GM19452 (cell line): ENCODE measurements at regions not wholly inside any gene's neighbourhood (a gene's known extent, or its start where the extent isn't known, plus 50 kb on each side); places are given as distances from the start of the nearest gene placed in this dataset.
"Not testable (repeated sequence)": the region's sequence is repeated elsewhere in the genome, so short reads cannot be mapped to it uniquely, and the experiment has no call there.

ENCODE experiments used
- ATAC-seq: cut with Tn5 transposase; IDR thresholded peaks from one replicate; pipeline ENCODE4 v1.9.1; 2021; ENCODE audit not compliant: unreplicated experiment

GRCh38 chr2:111282162-111282561 is 161.4 kb downstream of the BCL2L11 start:
- not testable (repeated sequence) for ATAC-seq

- not testable (repeated sequence) for ATAC-seq
Measured at GRCh38 chr2:111287646-111288568, 167.2 kb downstream of the BCL2L11 start.

GRCh38 chr2:111290370-111290769 is 169.7 kb downstream of the BCL2L11 start:
- ATAC-seq, result not testable (repeated sequence)

DNA sequence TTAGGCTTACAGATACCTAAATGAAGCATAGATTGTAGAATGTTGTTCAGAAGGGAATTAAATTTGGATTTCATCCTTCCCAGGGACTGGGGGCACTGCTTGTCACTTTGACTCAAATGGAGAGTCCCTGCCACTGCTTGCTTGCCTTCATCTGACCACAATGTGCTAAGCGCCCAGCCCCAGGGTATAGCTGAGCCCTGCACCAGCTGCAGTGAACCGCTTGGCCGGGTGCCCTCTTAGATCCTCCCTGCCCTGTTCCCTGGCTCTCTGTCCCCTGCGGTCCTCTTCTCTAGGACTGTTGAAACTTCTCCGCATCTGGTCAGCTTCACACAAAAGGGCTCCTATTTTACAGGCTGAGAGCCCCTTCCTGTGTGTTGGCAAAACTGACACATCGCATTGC is 170.9 kb downstream of the BCL2L11 start:
- ATAC-seq, result not testable (repeated sequence)

- ATAC-seq, result not testable (repeated sequence)
Measured at GRCh38 chr2:111292232-111292968, 171.7 kb downstream of the BCL2L11 start.

DNA sequence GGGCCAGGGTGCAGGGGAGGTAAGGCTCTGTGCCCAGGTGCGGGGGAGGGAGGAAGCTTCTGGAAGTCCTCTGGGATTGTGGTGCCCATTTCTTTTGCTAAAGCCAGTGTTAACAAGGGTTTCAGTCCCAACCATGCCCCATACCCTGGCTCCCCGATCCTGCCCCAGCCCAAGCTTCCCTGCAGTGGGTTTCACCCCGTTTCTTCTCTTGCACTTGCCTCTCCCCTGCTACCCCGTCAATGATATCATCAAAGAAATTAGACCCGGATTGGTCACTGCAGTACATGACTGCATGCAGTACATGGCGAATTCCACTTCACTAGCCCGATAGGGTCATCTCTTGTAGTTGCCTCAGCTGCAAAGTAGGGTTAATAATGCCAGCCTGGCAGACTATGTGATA is 174.0 kb downstream of the BCL2L11 start:
- ATAC-seq, result not testable (repeated sequence)

- ATAC-seq, result not testable (repeated sequence)
Measured at GRCh38 chr2:111296122-111296804, 175.5 kb downstream of the BCL2L11 start.

DNA sequence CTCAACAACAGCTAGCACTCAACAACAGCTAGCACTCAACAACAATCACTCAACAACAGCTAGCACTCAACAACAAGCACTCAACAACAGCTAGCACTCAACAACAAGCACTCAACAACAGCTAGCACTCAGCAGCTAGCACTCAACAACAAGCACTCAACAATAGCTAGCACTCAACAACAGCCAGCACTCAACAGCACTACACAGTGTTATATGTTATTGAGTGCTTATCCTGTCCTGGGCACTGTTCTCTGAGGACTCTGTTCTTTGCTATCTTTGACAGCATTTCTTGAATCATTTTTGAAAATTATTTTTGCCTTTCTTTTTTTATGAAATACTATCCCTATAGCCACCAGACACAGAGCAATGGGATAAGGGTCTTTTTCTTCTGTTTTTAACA is 176.4 kb downstream of the BCL2L11 start:
- ATAC-seq, result not testable (repeated sequence)

DNA sequence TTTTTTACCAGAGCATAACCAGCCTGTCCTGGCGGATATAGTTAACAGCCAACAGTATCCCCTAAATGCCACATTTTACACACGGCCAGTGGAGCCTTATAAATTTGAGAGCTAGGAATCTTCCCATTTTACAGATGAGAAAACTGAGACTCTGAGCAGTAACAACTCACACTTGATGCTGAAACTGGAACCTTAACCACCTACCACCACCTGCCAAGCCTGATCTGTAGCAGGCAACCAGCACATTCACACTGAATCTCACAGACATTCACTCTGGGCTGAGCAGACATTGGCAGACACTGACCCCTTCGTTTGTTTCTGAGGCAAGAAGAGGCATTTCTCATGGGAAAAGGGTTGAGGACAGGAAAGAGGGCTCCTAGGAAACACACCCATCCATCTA is 178.2 kb downstream of the BCL2L11 start:
- ATAC-seq, result not testable (repeated sequence)

DNA sequence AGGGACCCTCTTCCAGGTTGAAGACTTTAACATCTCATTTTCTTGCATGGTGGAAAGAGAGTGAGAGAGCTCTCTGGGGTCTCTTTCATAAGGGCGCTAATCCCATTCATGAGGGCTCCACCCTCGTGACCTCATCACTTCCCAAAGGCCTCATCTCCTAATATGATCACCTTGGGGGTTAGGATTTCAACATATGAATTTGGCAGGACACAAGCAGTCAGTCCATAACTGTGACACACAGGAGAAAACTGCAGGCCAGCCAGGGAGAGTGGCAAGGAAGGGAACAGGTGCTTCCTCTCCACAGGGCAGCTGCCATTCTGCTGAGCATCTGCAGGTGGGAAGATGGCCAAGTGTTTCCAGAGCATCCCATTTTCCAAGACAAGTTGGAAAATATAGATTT is 178.9 kb downstream of the BCL2L11 start:
- ATAC-seq, result not testable (repeated sequence)

DNA sequence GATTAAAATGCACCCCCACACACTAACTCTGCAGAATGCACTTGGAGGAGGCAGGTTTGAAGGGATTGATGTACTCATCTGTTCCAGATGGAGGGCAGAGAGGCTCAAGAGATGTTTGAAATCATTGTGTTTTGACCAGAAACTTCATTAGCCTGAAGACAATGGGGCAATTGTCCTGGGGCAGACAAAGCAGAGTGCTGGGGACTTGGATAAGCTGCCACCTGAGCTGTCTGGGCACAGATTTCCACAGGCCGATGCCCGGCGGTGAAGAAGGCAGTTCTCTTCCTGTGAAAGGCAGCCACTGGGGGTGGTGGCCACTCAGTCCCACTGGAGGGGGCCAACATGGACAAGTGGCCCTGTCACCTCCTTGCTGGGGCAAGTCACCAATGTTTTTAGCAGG is 181.0 kb downstream of the BCL2L11 start:
- ATAC-seq, result not testable (repeated sequence)

- ATAC-seq, result not testable (repeated sequence)
Measured at GRCh38 chr2:111302397-111303218, 181.9 kb downstream of the BCL2L11 start.

DNA sequence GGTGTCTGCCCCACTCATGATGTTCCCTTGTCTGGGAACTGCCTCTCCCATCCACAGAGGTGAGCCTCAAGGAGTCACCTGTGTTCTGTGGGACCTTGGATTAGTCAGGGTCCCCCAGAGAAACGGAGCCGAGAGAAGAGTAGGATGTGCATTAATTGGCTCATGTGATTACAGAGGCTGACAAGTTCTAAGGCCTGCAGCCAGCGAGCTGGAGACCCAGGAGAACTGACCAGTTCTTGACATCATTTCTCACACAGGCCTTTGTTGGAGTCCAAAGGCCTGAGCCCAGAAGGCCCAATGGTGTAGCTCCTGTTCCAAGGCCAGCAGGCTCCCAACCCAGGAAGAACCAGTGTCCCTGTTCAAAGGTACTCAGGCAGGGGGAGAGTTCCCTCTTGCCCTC is 186.6 kb downstream of the BCL2L11 start:
- ATAC-seq, result not testable (repeated sequence)

DNA sequence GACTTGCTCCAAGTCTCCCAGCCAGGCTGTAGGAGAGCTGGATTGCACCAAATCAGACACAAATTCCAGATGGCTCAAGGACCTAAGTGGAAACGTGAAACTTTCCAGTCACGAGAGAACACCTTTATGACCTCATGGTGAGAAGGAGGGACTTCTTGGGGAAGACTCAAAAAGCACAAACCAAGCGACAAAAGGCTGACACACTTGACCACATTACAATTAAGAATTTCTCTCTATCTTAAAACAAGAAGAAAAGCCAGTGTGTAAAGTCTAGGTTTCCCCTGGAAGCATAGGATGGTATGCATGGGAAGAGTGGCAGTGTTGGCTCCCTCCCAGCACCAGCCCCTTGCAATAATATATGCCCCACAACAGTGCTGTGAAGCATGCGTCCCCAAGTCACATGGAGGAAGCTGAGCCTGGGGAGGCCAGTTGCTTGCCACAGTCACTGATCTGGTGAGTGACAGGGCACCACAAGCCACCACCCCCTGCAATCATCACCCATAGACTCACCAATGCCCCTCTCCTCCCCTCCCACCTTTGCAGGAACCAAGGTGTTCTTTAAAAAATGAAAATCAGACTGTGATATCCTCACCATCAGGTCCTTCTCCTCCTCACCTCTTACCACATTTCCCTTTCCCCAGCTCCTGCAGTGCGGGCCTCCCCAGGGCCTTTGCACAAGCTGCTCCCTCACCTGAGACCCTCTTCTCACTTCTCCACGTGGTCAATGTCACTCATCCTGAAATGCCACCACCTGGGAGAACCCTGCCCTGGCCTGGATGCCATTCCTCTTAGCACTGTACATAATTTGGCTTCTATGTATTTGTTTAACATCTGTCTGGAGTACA is 188.7 kb downstream of the BCL2L11 start:
- not testable (repeated sequence) for ATAC-seq

GRCh38 chr2:111310395-111310794 is 189.7 kb downstream of the BCL2L11 start:
- ATAC-seq, result not testable (repeated sequence)

- ATAC-seq, result not testable (repeated sequence)
Measured at GRCh38 chr2:111311568-111311967, 190.9 kb downstream of the BCL2L11 start.

DNA sequence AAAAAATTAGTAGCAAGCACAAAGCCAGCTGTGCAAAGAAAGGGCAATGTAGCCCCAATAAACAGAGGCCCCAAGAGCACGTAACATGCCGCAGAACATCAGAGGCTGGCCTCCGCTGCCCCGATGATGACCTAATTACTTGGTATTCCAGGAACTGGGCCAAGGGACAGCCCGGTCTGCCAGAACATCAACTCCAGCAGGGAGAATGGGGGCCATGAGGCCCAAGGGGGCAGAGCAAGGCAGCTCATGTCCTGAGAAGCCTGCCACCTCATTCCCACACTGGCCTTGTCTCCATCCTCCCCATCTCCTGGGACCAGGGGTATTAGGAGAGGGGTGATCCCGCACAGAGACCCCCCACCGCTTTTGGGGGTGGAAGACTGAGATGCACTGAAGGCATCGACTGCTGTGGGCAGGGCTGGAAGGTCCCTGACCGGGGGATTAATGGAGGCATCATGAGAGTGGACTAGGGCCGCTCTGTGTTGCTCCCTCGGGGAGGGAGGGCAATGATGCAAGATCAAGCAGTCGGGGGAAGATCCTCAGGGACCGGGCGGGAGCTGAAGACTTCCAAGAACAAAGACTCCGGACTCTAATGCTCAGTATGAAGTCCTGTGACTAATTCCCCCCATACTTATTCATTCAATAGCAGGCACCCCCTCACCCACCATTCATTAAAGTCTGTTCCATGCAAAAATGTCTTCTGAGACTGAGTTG is 192.3 kb downstream of the BCL2L11 start:
- ATAC-seq, result not testable (repeated sequence)

- not testable (repeated sequence) for ATAC-seq
Measured at GRCh38 chr2:111313711-111314110, 193.0 kb downstream of the BCL2L11 start.
